ENCODE measurements at regions not wholly inside any gene's neighbourhood (a gene's known extent, or its start where the extent isn't known, plus 50 kb on each side); places are given as distances from the start of the nearest gene placed in this dataset.

- no peak for DNase-seq
Measured at GRCh38 chr14:101220921-101221510, 317.5 kb upstream of the RTL1 start.

GRCh38 chr14:101221549-101222160, 318.1 kb upstream of the RTL1 start:
- no peak for DNase-seq

- no peak for DNase-seq
Measured at GRCh38 chr14:101222362-101223070, 319.0 kb upstream of the RTL1 start.

GRCh38 chr14:101223127-101223526, 319.6 kb upstream of the RTL1 start:
- DNase-seq: no peak

- no peak for DNase-seq
Measured at GRCh38 chr14:101223561-101224162, 320.1 kb upstream of the RTL1 start.

- DNase-seq: no peak
Measured at GRCh38 chr14:101224356-101225156, 321.0 kb upstream of the RTL1 start.

GRCh38 chr14:101225157-101226152, 321.9 kb upstream of the RTL1 start:
- DNase-seq: no peak

GRCh38 chr14:101226265-101226602, 322.7 kb upstream of the RTL1 start:
- no peak for DNase-seq

- no peak for DNase-seq
Measured at GRCh38 chr14:101226603-101227425, 323.3 kb upstream of the RTL1 start.

GRCh38 chr14:101227611-101228594, 324.4 kb upstream of the RTL1 start:
- DNase-seq: no peak

- no peak for DNase-seq
Measured at GRCh38 chr14:101228949-101229541, 325.5 kb upstream of the RTL1 start.

GRCh38 chr14:101229666-101230065, 326.1 kb upstream of the RTL1 start:
- DNase-seq: no peak

GRCh38 chr14:101230161-101230850, 326.8 kb upstream of the RTL1 start:
- DNase-seq: no peak

- DNase-seq: no peak
Measured at GRCh38 chr14:101230851-101231550, 327.5 kb upstream of the RTL1 start.

- no peak for DNase-seq
Measured at GRCh38 chr14:101231828-101232227, 328.3 kb upstream of the RTL1 start.

GRCh38 chr14:101232340-101233020, 328.8 kb upstream of the DIO3 start:
- DNase-seq: no peak

- no peak for DNase-seq
Measured at GRCh38 chr14:101233021-101233366, 328.3 kb upstream of the DIO3 start.

- DNase-seq: no peak
Measured at GRCh38 chr14:101233391-101233790, 327.9 kb upstream of the DIO3 start.
